Uterus (tissue), 3 donors: ENCODE measurements at regions not wholly inside any gene's neighbourhood (a gene's known extent, or its start where the extent isn't known, plus 50 kb on each side); places are given as distances from the start of the nearest gene placed in this dataset.

Experiments
- DNase-seq, 2 donors: peaks; one replicate each; pipeline ENCODE4 v3.0.0-alpha.2; 2019 to 2020
- H3K27ac ChIP-seq, 2 donors: fragments of 200-600 bp; sonication (generic); 1 replicate in 1 of 2; 2 replicates in 1 of 2; pipeline ENCODE4 v1.5.1; 2016 to 2018
- H3K27me3 ChIP-seq, 2 donors: fragments of 200-600 bp; sonication (generic); one replicate each; pipeline ENCODE4 v1.5.1; 2018 to 2019; ENCODE audit warnings: control low read depth in 1 of 2
- H3K36me3 ChIP-seq, 2 donors: fragments of 200-600 bp; sonication (generic); one replicate each; pipeline ENCODE4 v1.5.1; 2019; ENCODE audit warnings: control low read depth in 1 of 2
- H3K4me1 ChIP-seq, 2 donors: fragments of 200-600 bp; sonication (generic); one replicate each; pipeline ENCODE4 v1.5.1; 2018 to 2019; ENCODE audit warnings: control low read depth in 1 of 2
- H3K4me3 ChIP-seq, 2 donors: fragments of 200-600 bp; sonication (generic); 1 replicate in 1 of 2; 2 replicates in 1 of 2; pipeline ENCODE4 v1.5.1; 2018 to 2019; ENCODE audit warnings: mild to moderate bottlenecking in 1 of 2
- H3K9me3 ChIP-seq, 2 donors: fragments of 200-600 bp; sonication (generic); one replicate each; pipeline ENCODE4 v1.5.1; 2019; ENCODE audit warnings: control low read depth in 1 of 2
- POLR2A ChIP-seq, 2 donors: fragments of 450-650 bp; IDR thresholded peaks; one replicate each; pipeline ENCODE4 v1.6.1; 2016; ENCODE audit warnings: antibody characterized with exemption in 2 of 2, mild to moderate bottlenecking in 1 of 2, moderate library complexity in 1 of 2
- intact Hi-C: fragments of 100-400 bp; cut with DNase I; formaldehyde crosslinking; loops from one replicate; pipeline ENCODE4 v1.15.1; 2023; ENCODE audit warnings: low total_unique reads
- TF ChIP-seq, protein P1 (sequence below), 4 experiments: fragments of 200-600 bp in 2 of 4; fragments of 450-650 bp in 2 of 4; sonication (generic) in 2 of 4; IDR thresholded peaks; one replicate each; pipeline ENCODE4 v1.5.1; 2016 to 2019; ENCODE audit warnings: antibody characterized with exemption in 4 of 4, mild to moderate bottlenecking in 2 of 4, moderate library complexity in 1 of 4
- donor health status: DM: yes; HTN: yes; CAD: no.

GRCh38 chr9:129500863-129501770, 119.8 kb downstream of the C9orf50 start:
- no peaks in the 10 kb centered on the region for H3K36me3 ChIP-seq
- peaks cover 4 to 18% of the 10 kb centered on the region in 2 donors for H3K4me1 ChIP-seq
- H3K27ac ChIP-seq, result peak overlapping the region; percentile 98 to 100
- intact Hi-C loops, result loop anchor here (5.0 kb wide), 1 partner anchor 106 kb away; no protein-coding TSS in a partner anchor
- H3K27me3 ChIP-seq, result no peaks in the 10 kb centered on the region
- H3K9me3 ChIP-seq, result no peaks in the 10 kb centered on the region
- no peak for DNase-seq
- TF ChIP-seq, protein P1, sequence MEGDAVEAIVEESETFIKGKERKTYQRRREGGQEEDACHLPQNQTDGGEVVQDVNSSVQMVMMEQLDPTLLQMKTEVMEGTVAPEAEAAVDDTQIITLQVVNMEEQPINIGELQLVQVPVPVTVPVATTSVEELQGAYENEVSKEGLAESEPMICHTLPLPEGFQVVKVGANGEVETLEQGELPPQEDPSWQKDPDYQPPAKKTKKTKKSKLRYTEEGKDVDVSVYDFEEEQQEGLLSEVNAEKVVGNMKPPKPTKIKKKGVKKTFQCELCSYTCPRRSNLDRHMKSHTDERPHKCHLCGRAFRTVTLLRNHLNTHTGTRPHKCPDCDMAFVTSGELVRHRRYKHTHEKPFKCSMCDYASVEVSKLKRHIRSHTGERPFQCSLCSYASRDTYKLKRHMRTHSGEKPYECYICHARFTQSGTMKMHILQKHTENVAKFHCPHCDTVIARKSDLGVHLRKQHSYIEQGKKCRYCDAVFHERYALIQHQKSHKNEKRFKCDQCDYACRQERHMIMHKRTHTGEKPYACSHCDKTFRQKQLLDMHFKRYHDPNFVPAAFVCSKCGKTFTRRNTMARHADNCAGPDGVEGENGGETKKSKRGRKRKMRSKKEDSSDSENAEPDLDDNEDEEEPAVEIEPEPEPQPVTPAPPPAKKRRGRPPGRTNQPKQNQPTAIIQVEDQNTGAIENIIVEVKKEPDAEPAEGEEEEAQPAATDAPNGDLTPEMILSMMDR (IDR thresholded peaks at IDR 0.05), result no peak
- no peak for TF ChIP-seq POLR2A (IDR thresholded peaks at IDR 0.05)
- H3K4me3 ChIP-seq, result no peak overlapping the region

DNA sequence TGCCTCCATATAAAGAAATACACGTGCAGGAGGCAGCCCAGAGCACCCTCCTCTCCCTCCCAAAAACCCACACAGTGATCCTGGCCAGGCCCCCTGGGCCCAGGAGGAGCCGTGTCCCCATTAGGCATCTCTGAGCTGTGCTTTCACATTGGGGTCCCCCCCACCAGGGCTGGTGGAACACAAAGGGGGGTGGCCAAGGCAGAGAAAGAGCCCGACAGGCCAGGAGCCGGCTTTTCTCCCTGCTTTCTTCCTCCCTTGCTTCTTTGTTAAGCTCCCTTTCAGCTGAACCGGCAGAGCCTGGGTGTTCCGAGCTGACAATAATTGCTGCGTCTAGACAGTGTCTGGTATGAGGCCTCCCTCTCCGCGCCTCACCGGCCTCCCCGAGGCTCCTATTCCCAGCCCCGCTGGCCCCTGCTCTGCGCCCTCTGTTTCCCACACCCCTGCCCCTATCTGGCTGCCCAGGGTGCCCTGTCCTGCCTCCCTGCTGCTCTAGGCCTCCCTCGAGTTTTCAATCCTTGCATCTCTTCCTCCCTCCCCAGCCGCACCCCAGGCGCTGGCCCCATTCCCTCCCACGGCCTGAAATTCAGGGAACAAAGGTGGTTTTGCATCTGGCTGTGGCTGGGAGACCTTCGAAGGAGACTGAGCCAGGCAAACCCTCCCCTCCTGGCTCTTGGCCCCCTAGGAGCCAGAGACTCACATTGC, 120.6 kb downstream of the C9orf50 start:
- no peaks in the 10 kb centered on the region for H3K27me3 ChIP-seq
- TF ChIP-seq, protein P1 (IDR thresholded peaks at IDR 0.05), result no peak
- TF ChIP-seq POLR2A (IDR thresholded peaks at IDR 0.05), result no peak
- DNase-seq, result peak in 1 of 2 donors; percentile 77
- no peaks in the 10 kb centered on the region for H3K9me3 ChIP-seq
- H3K4me1 ChIP-seq, result peaks cover 4 to 21% of the 10 kb centered on the region in 2 donors
- intact Hi-C loops, result loop anchor here (5.0 kb wide), 1 partner anchor 107 kb away; no protein-coding TSS in a partner anchor
- no peaks in the 10 kb centered on the region for H3K36me3 ChIP-seq
- peak overlapping the region; percentile 98 to 100 for H3K27ac ChIP-seq
- no peak overlapping the region for H3K4me3 ChIP-seq

GRCh38 chr9:129498451-129499384, 122.2 kb downstream of the C9orf50 start:
- no peaks in the 10 kb centered on the region for H3K27me3 ChIP-seq
- H3K36me3 ChIP-seq, result no peaks in the 10 kb centered on the region
- intact Hi-C loops, result loop anchor here (10.0 kb wide), 2 partner anchors 324 to 354 kb away; partner anchors contain the start of gene IER5L
- peak overlapping the region; percentile 63 to 67 for H3K4me3 ChIP-seq
- no peak for DNase-seq
- TF ChIP-seq, protein P1 (IDR thresholded peaks at IDR 0.05), result no peak
- TF ChIP-seq POLR2A (IDR thresholded peaks at IDR 0.05), result no peak
- peaks cover 4 to 27% of the 10 kb centered on the region in 2 donors for H3K4me1 ChIP-seq
- H3K9me3 ChIP-seq, result no peaks in the 10 kb centered on the region
- peak overlapping the region; percentile 98 to 100 for H3K27ac ChIP-seq

DNA sequence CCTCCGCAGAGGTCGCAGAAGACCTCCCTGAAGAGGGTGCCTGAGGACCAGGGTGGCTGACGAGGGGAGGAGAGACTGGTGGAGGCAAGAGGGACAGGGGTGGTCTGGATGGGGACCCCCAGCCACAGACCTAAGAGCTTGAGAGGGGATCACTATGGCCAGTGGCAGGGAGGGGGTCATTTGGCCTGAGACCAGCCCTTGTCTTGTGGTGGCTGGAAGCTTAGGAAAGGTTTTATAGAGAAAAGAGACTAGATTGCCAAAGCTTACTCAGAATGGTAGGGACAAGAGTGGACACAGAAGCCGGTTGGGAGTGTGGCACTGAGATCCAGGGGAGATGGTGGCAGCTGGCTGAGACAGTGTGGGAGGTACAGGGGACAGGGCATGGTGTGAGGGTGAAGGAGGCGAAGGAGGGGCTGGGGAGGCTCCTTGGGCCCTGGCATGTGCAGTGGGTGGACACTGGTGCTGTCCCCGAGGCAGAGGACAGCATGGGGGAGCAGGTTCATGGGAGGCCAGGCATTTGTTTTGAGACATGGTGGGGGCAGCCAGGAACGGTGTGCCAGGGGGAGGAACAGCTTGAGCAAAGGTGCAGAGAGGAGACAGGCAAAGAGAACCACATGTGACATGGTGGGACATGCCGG, 123.0 kb downstream of the C9orf50 start:
- Histone ChIP-seq H3K4me3 (peak overlapping the region; percentile 63 to 67), H3K9me3 (no peaks in the 10 kb centered on the region)
- peak in 1 of 2 donors; percentile 45 for DNase-seq

More for the DNA sequence above, 123.0 kb downstream of the C9orf50 start:
- H3K27ac ChIP-seq, result peak overlapping the region; percentile 98 to 100
- intact Hi-C loops, result loop anchor here (10.0 kb wide), 2 partner anchors 323 to 353 kb away; partner anchors contain the start of gene IER5L
- peaks cover 4 to 27% of the 10 kb centered on the region in 2 donors for H3K4me1 ChIP-seq
- TF ChIP-seq, protein P1 (IDR thresholded peaks at IDR 0.05), result no peak
- peak in 1 of 2 donors; percentile 1 for TF ChIP-seq POLR2A (IDR thresholded peaks at IDR 0.05)
- H3K27me3 ChIP-seq, result no peaks in the 10 kb centered on the region
- no peaks in the 10 kb centered on the region for H3K36me3 ChIP-seq
